ENCODE measurements at regions not wholly inside any gene's neighbourhood (a gene's known extent, or its start where the extent isn't known, plus 50 kb on each side); places are given as distances from the start of the nearest gene placed in this dataset.

GRCh38 chr6:51318674-51319073, 500.0 kb downstream of the TFAP2B start:
- TF ChIP-seq CTCF (IDR thresholded peaks at IDR 0.05; ENCODE audit: low read depth, low read length): no peak
- no peak for TF ChIP-seq POLR2A (IDR thresholded peaks at IDR 0.05; ENCODE audit: extremely low read depth, insufficient read length)
- no peak for TF ChIP-seq MAX (IDR thresholded peaks at IDR 0.05; ENCODE audit: low read depth, low read length)
- no peak for TF ChIP-seq MYC (IDR thresholded peaks at IDR 0.05; ENCODE audit: low read depth, low read length)
